ENCODE measurements at regions not wholly inside any gene's neighbourhood (a gene's known extent, or its start where the extent isn't known, plus 50 kb on each side); places are given as distances from the start of the nearest gene placed in this dataset.
A peak's percentile ranks its signal among the peaks of the same experiment; 100 is the strongest.

DNA sequence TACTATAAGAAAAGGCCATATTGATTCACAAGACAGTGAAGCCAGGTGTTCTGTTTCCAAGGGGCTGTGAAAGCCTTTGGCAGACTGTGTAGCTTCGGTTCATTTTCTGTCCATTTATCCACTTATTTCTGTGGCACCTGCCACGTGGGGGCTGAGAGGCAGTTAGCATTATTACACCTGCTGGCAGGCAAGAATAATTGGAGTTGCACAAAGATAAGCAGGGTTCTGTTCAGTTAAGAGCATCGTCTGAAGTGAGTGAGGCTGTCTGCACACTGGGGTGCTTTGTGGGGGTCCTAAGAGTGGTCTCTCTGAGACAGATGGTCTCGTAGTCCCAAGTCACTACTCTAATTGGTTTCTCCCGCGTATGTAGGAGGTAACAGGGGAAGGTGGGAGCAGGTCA is 60.6 kb upstream of the CCN6 start:
- H3K27me3 ChIP-seq (ENCODE audit: low read depth): no peaks in the 10 kb centered on the region
- TF ChIP-seq, protein P1, sequence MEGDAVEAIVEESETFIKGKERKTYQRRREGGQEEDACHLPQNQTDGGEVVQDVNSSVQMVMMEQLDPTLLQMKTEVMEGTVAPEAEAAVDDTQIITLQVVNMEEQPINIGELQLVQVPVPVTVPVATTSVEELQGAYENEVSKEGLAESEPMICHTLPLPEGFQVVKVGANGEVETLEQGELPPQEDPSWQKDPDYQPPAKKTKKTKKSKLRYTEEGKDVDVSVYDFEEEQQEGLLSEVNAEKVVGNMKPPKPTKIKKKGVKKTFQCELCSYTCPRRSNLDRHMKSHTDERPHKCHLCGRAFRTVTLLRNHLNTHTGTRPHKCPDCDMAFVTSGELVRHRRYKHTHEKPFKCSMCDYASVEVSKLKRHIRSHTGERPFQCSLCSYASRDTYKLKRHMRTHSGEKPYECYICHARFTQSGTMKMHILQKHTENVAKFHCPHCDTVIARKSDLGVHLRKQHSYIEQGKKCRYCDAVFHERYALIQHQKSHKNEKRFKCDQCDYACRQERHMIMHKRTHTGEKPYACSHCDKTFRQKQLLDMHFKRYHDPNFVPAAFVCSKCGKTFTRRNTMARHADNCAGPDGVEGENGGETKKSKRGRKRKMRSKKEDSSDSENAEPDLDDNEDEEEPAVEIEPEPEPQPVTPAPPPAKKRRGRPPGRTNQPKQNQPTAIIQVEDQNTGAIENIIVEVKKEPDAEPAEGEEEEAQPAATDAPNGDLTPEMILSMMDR (IDR thresholded peaks at IDR 0.05; ENCODE audit: borderline replicate concordance): no peak
- H3K9me3 ChIP-seq (replicated peaks): no peaks in the 10 kb centered on the region
- H3K27ac ChIP-seq (replicated peaks): no peak overlapping the region
- DNase-seq: no peak
- intact Hi-C loops (cut with micrococcal nuclease): loop anchor here (10.0 kb wide), 1 partner anchor 109 kb away; no protein-coding TSS in a partner anchor
- no peaks in the 10 kb centered on the region for H3K36me3 ChIP-seq
- H3K4me1 ChIP-seq: no peaks in the 10 kb centered on the region
- H3K4me3 ChIP-seq: no peak overlapping the region

DNA sequence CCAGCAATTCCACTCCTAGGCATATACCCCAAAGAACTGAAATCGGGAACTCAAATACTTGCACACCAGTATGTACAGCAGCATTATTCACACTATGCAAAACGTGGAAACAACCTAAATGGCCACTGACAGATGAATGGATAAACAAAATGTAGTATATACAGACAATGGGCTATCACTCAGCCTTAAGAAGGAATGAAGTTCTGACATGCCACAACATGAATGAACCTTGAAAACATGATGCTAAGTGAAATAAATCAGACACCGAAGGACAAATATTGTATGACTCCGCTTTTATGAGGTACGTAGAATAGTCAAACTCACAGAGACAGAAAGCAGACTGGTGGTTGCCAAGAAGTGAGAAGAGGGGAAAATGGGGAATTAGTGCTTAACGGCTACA is 59.1 kb upstream of the CCN6 start:
- Histone ChIP-seq H3K27me3 (ENCODE audit: low read depth) (no peaks in the 10 kb centered on the region), H3K36me3 (no peaks in the 10 kb centered on the region), H3K27ac (replicated peaks) (no peak overlapping the region), H3K9me3 (replicated peaks) (no peaks in the 10 kb centered on the region), H3K4me3 (no peak overlapping the region), H3K4me1 (no peaks in the 10 kb centered on the region)
- intact Hi-C loops (cut with micrococcal nuclease): loop anchor here (10.0 kb wide), 1 partner anchor 110 kb away; no protein-coding TSS in a partner anchor
- no peak for DNase-seq
- TF ChIP-seq, protein P1 (IDR thresholded peaks at IDR 0.05; ENCODE audit: borderline replicate concordance): no peak

DNA sequence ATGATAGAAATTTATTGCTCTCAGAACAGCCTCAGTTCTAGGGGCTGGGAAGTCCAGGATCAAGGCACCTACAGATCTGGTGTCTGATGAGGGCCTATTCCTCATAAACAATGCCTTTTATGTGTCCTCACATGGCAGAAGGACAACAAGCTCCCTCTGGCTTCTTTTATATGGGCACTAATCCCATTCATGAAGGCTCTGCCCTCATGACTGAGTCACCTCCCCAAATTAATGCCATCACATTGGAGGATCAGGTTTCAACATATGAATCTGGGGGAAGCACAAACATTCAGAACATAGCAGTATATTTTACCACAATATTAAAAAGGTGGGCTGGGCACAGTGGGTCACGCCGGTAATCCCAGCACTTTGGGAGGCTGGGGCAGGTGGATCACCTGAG is 58.5 kb upstream of the CCN6 start:
- H3K36me3 ChIP-seq: no peaks in the 10 kb centered on the region
- no peak overlapping the region for H3K27ac ChIP-seq (replicated peaks)
- DNase-seq: no peak
- no peaks in the 10 kb centered on the region for H3K27me3 ChIP-seq (ENCODE audit: low read depth)
- intact Hi-C loops (cut with micrococcal nuclease): loop anchor here (10.0 kb wide), 1 partner anchor 111 kb away; no protein-coding TSS in a partner anchor
- TF ChIP-seq, protein P1 (IDR thresholded peaks at IDR 0.05; ENCODE audit: borderline replicate concordance): no peak
- no peaks in the 10 kb centered on the region for H3K9me3 ChIP-seq (replicated peaks)
- H3K4me3 ChIP-seq: no peak overlapping the region
- H3K4me1 ChIP-seq: no peaks in the 10 kb centered on the region

DNA sequence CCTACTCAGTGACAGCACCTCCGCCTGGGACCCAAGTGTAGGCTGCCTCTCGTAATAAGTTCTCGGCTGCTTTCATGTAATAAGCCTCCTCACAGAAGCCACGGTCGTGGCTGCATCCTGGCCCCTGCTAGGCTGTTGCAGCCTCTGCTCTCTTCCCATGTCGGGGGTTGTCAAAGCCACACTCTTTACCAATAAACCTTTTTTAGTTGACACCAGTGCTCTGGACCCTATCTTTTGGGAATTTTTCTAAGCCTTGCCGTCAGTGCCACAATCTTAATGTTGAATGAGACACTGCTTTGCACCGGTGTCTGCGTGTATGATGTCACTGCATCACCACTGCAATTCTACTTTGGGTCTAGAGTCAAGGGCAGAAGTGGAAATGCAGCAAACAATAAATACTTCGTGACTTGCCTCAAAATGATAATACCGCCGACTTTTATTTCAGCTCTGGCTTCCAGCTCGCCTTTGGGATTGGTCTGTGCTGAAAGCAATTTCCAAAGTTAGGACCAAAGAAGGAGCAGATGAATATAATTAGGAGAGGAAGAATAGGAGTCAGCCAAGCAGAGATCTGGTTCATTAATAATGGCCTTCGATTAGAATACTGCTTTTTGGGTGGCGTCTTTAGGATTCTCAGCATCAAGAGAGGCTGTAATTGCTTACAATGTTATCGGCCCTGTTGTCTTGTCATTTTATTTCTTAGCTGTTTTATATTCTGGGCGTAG is 57.6 kb upstream of the CCN6 start:
- Histone ChIP-seq H3K4me3 (no peak overlapping the region), H3K27me3 (ENCODE audit: low read depth) (no peaks in the 10 kb centered on the region), H3K36me3 (no peaks in the 10 kb centered on the region), H3K9me3 (replicated peaks) (no peaks in the 10 kb centered on the region), H3K4me1 (no peaks in the 10 kb centered on the region), H3K27ac (replicated peaks) (no peak overlapping the region)
- no peak for DNase-seq
- TF ChIP-seq, protein P1 (IDR thresholded peaks at IDR 0.05; ENCODE audit: borderline replicate concordance): no peak
- intact Hi-C loops (cut with micrococcal nuclease): loop anchor here (2.0 to 10.0 kb wide), 2 partner anchors 112 to 286 kb away; no protein-coding TSS in a partner anchor

DNA sequence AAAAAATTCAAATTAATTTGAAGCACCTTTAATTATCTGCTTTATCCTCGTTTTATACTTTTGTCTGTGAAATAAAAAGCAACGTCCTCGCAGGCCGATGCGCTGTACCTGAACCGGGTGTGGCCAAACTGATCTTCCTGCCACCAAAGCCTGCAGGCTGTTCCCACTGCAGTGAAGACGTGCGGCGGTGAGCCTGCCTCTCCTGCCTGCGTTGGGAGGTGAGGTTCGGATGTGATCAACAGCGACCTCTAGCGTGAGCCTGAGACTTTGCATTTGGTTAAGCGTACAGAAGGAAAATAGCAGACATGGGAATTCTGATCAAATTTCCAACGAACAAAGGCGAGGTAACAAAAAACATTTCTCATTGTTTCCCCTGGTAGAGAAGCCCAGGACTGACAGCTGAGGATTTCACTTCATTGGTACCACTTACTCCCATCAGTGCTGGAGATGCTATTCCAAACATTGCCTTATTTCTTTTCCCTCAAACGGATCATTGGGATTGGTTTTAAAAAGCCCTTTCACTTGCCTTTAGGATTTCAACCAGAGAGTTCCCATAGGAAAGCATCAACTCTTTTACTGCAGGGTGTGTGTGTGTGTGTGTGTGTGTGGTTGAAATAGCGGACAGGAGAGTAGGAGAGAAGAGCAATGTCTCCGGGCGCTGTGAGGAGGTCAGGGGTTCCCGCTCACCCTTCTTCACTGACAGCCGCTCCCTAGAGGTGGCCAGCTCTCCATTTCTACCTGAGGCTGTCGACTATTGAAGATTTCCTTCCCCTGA is 56.6 kb upstream of the CCN6 start:
- intact Hi-C loops (cut with micrococcal nuclease): loop anchor here (2.0 to 10.0 kb wide), 2 partner anchors 112 to 286 kb away; no protein-coding TSS in a partner anchor

More for the DNA sequence above, 56.6 kb upstream of the CCN6 start:
- no peaks in the 10 kb centered on the region for H3K4me1 ChIP-seq
- H3K9me3 ChIP-seq (replicated peaks): no peaks in the 10 kb centered on the region
- peak overlapping the region; percentile 62 for H3K27ac ChIP-seq (replicated peaks)
- H3K36me3 ChIP-seq: no peaks in the 10 kb centered on the region
- peak overlapping the region; percentile 42 for H3K4me3 ChIP-seq
- H3K27me3 ChIP-seq (ENCODE audit: low read depth): no peaks in the 10 kb centered on the region
- TF ChIP-seq, protein P1 (IDR thresholded peaks at IDR 0.05; ENCODE audit: borderline replicate concordance): peak; percentile 96
- DNase-seq: peak; percentile 74
